OCI-LY3 (cell line): ENCODE measurements at regions not wholly inside any gene's neighbourhood (a gene's known extent, or its start where the extent isn't known, plus 50 kb on each side); places are given as distances from the start of the nearest gene placed in this dataset.
A peak's percentile ranks its signal among the peaks of the same experiment; 100 is the strongest.

Source experiments
- H2AFZ ChIP-seq: fragments of 200-600, 300-600 bp; shearing (Covaris generic); 2 replicates; pipeline ENCODE4 v1.6.0; 2014; ENCODE audit warnings: antibody characterized with exemption, low read depth, low read length
- H3K27ac ChIP-seq: fragments of 200-600, 300-600 bp; sonication (generic); 2 replicates; pipeline ENCODE4 v1.5.1; 2014; ENCODE audit warnings: mild to moderate bottlenecking, low read length, moderate library complexity, mixed read lengths
- H3K27me3 ChIP-seq: fragments of 200-600, 300-600 bp; sonication (generic); 2 replicates; pipeline ENCODE4 v1.6.1; 2014; ENCODE audit warnings: low read depth, low read length, mixed read lengths
- H3K36me3 ChIP-seq: fragments of 200-600, 300-600 bp; sonication (generic); replicated peaks from 2 replicates; pipeline ENCODE3; 2014; ENCODE audit warnings: low read depth, low read length, mixed read lengths
- H3K4me1 ChIP-seq: fragments of 300-600, 200-600 bp; sonication (generic); 2 replicates; pipeline ENCODE4 v1.6.1; 2014; ENCODE audit warnings: low read length, mixed read lengths
- H3K4me2 ChIP-seq: fragments of 200-600, 300-600 bp; sonication (generic); 2 replicates; pipeline ENCODE4 v1.6.1; 2014; ENCODE audit warnings: low read length, mixed read lengths
- H3K4me3 ChIP-seq: fragments of 300-600, 200-600 bp; sonication (generic); 2 replicates; pipeline ENCODE4 v1.5.1; 2014; ENCODE audit warnings: antibody characterized with exemption, mild to moderate bottlenecking, low read length, moderate library complexity
- H3K79me2 ChIP-seq: fragments of 300-600, 200-600 bp; shearing (Covaris generic); 2 replicates; pipeline ENCODE4 v1.6.1; 2014; ENCODE audit warnings: mild to moderate bottlenecking, low read length, mixed read lengths
- H3K9ac ChIP-seq: fragments of 300-600, 200-600 bp; shearing (Covaris generic); 2 replicates; pipeline ENCODE4 v1.6.0; 2014; ENCODE audit warnings: mild to moderate bottlenecking, low read length, moderate library complexity
- H3K9me3 ChIP-seq: fragments of 200-600, 300-600 bp; shearing (Covaris generic); 2 replicates; pipeline ENCODE4 v1.6.1; 2014; ENCODE audit warnings: low read length, mixed read lengths; ENCODE audit not compliant: insufficient read depth
- H4K20me1 ChIP-seq: fragments of 200-600, 300-600 bp; sonication (generic); 2 replicates; pipeline ENCODE4 v1.6.1; 2016; ENCODE audit warnings: low read length, mixed read lengths; ENCODE audit not compliant: insufficient read depth
- CTCF ChIP-seq: fragments of 200-600, 300-600 bp; sonication (generic); IDR thresholded peaks from 2 replicates; pipeline ENCODE4 v1.5.1; 2014; ENCODE audit warnings: antibody characterized with exemption, low read length, low read depth
- EZH2phosphoT487 ChIP-seq: fragments of 200-600 bp; shearing (Covaris generic); IDR thresholded peaks from 2 replicates; pipeline ENCODE4 v1.6.1; 2018; ENCODE audit warnings: antibody characterized with exemption, mixed run types, low read depth

DNA sequence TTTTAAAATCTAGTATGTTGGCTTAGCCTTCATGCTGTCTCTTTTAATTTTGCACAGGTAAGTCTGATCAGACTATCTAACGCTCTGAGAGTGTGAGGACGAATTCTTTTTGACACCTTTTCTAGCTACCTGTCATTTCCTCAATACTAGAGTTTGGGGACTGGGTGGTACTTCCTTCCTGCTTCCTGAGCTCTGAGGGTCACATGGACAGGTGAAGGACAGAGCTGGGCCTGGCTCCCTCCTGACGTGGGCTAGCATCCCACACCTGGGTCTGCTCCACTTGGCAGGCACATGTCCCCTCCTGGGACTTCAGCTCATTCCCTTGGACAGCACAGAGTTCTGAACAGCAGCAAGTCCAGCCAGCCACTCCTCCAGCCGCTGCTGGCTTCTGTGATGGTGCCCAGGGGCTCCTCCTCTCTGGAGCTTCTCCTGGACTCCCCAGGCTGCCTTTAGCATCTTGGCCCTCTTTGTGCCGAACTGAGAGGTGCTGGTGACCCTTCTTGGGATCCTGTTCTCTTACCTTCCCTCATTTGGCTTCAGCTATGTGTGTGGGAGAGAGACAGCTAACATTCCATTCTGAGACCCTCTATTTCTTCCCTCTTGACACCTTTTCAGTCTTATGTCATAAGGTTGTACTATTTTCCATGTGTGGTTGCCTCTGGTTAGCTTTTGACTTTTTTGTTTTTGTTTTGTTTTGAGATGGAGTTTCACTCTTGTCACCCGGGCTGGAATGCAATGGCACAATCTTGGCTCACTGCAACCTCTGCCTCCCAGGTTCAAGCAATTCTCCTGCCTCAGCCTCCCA, 106.9 kb downstream of the B3GNT2 start:
- Histone ChIP-seq H3K9me3 (no peaks in the 10 kb centered on the region), H3K27me3 (no peaks in the 10 kb centered on the region), H3K9ac (no peak overlapping the region), H4K20me1 (no peaks in the 10 kb centered on the region), H3K4me2 (no peak overlapping the region), H3K79me2 (no peaks in the 10 kb centered on the region), H2AFZ (no peak overlapping the region), H3K4me1 (peaks cover 43% of the 10 kb centered on the region), H3K4me3 (no peak overlapping the region), H3K36me3 (no peaks in the 10 kb centered on the region), H3K27ac (no peak overlapping the region)
- TF ChIP-seq CTCF = no peak
- no peak for TF ChIP-seq EZH2phosphoT487

GRCh38 chr2:62300925-62301324, 105.0 kb downstream of the B3GNT2 start:
- Histone ChIP-seq H3K79me2 (no peaks in the 10 kb centered on the region), H3K27ac (no peak overlapping the region), H3K4me2 (no peak overlapping the region), H3K27me3 (no peaks in the 10 kb centered on the region), H3K4me3 (no peak overlapping the region), H2AFZ (no peak overlapping the region), H3K36me3 (no peaks in the 10 kb centered on the region), H3K9ac (no peak overlapping the region), H3K9me3 (no peaks in the 10 kb centered on the region), H4K20me1 (no peaks in the 10 kb centered on the region), H3K4me1 (peaks cover 25% of the 10 kb centered on the region)
- TF ChIP-seq CTCF = no peak
- TF ChIP-seq EZH2phosphoT487 = no peak

DNA sequence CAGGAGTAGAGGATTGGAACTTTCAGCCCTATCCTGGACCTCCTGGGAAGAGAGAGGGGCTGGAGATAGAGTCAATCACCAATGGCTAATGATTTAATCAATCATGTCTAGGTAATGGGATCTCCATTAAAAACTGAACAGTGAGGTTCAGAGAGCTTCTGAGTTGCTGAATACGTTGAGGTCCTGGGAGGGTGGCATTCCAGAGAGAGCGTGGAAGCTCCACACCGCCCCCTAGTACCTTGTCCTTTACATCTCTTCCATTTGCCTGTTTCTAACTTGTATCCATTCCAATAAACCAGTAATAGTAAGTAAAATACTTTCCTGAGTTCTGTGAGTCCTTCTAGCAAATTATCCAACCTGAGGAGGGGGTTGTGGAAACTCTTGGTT, 101.7 kb downstream of the B3GNT2 start:
- no peaks in the 10 kb centered on the region for H3K4me1 ChIP-seq
- no peaks in the 10 kb centered on the region for H3K79me2 ChIP-seq
- H3K27me3 ChIP-seq = no peaks in the 10 kb centered on the region
- no peak overlapping the region for H3K9ac ChIP-seq
- no peak overlapping the region for H3K4me2 ChIP-seq
- no peak overlapping the region for H2AFZ ChIP-seq
- no peaks in the 10 kb centered on the region for H4K20me1 ChIP-seq
- H3K27ac ChIP-seq = no peak overlapping the region
- no peak overlapping the region for H3K4me3 ChIP-seq
- TF ChIP-seq EZH2phosphoT487 (no peak), CTCF (peak; percentile 40)
- no peaks in the 10 kb centered on the region for H3K36me3 ChIP-seq
- no peaks in the 10 kb centered on the region for H3K9me3 ChIP-seq

DNA sequence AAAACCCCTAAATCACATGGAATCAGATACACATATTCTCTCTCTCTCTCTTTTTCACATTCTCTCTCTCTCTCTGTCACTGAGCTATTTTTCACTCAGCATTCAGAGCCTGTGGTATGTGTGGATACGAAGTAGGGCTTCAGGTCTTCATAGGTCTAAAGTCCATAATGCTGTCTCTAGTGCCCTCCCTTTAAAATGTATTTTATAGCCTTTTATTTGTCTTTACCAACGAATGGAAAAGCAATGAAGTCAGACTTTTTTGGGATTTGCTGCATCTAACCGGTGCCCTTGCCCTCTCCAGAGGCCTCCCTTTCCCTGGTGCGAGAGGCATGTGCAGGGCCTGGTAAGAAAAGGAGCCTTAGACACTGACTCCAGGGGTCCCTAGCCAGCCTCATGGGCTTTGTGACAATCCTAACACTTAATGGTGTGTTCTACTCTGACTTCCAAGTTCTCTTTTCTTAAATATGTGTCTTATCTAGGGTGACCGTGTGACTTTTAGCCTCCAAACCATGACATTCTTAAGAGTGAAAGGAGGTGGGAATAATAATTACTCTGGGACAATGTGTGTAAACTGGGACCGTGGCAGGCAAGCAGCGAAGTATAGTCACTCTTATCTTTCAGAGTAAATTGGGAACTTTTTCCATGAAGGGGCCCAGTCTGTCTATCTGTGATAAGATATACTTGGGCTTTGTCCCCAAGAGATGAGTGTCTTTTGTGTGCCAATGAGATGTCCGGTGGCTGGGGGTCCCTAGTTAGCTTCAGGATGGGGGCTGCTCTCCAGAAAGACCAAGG, 101.1 kb downstream of the B3GNT2 start:
- TF ChIP-seq EZH2phosphoT487 (no peak), CTCF (no peak)
- no peak overlapping the region for H3K4me2 ChIP-seq

More for the DNA sequence above, 101.1 kb downstream of the B3GNT2 start:
- Histone ChIP-seq H3K9ac (no peak overlapping the region), H3K27me3 (no peaks in the 10 kb centered on the region), H3K27ac (no peak overlapping the region), H2AFZ (no peak overlapping the region), H3K79me2 (no peaks in the 10 kb centered on the region), H3K4me3 (no peak overlapping the region), H3K4me1 (no peaks in the 10 kb centered on the region), H3K9me3 (no peaks in the 10 kb centered on the region), H4K20me1 (no peaks in the 10 kb centered on the region), H3K36me3 (no peaks in the 10 kb centered on the region)
